HG02610 (cell line): ENCODE measurements at regions not wholly inside any gene's neighbourhood (a gene's known extent, or its start where the extent isn't known, plus 50 kb on each side); places are given as distances from the start of the nearest gene placed in this dataset.
A peak's percentile ranks its signal among the peaks of the same experiment; 100 is the strongest.
"Not testable (repeated sequence)": the region's sequence is repeated elsewhere in the genome, so short reads cannot be mapped to it uniquely, and the experiment has no call there.

Experiments used
- ATAC-seq: cut with Tn5 transposase; IDR thresholded peaks from one replicate; pipeline ENCODE4 v1.9.1; 2021; ENCODE audit warnings: mild to moderate bottlenecking, moderate library complexity; ENCODE audit not compliant: unreplicated experiment

- ATAC-seq = no peak
Observed at GRCh38 chr2:17148407-17149145, 369.7 kb downstream of the RAD51AP2 start.

- ATAC-seq = no peak
Observed at GRCh38 chr2:17146358-17146757, 371.9 kb downstream of the RAD51AP2 start.

GRCh38 chr2:17136877-17137276 is 381.4 kb downstream of the RAD51AP2 start:
- no peak for ATAC-seq

GRCh38 chr2:17136231-17136630 is 382.0 kb downstream of the RAD51AP2 start:
- no peak for ATAC-seq

GRCh38 chr2:17135619-17136018 is 382.6 kb downstream of the RAD51AP2 start:
- no peak for ATAC-seq

- no peak for ATAC-seq
Observed at GRCh38 chr2:17133052-17133671, 385.1 kb downstream of the RAD51AP2 start.

- ATAC-seq = not testable (repeated sequence)
Observed at GRCh38 chr2:17130627-17131026, 387.6 kb downstream of the RAD51AP2 start.

GRCh38 chr2:17125989-17126620 is 392.1 kb downstream of the RAD51AP2 start:
- no peak for ATAC-seq

GRCh38 chr2:17124575-17125318 is 393.5 kb downstream of the RAD51AP2 start:
- no peak for ATAC-seq

- ATAC-seq = no peak
Observed at GRCh38 chr2:17122887-17123501, 395.2 kb downstream of the RAD51AP2 start.

- no peak for ATAC-seq
Observed at GRCh38 chr2:17115466-17115865, 402.8 kb downstream of the RAD51AP2 start.

GRCh38 chr2:17115042-17115441 is 403.2 kb downstream of the RAD51AP2 start:
- no peak for ATAC-seq

- no peak for ATAC-seq
Observed at GRCh38 chr2:17107871-17108270, 410.4 kb downstream of the RAD51AP2 start.

- ATAC-seq = no peak
Observed at GRCh38 chr2:17107151-17107550, 411.1 kb downstream of the RAD51AP2 start.

GRCh38 chr2:17106418-17106817 is 411.8 kb downstream of the RAD51AP2 start:
- ATAC-seq = no peak

GRCh38 chr2:17104454-17104853 is 413.8 kb downstream of the RAD51AP2 start:
- ATAC-seq = peak; percentile 78

- no peak for ATAC-seq
Observed at GRCh38 chr2:17101596-17101995, 416.6 kb downstream of the RAD51AP2 start.

GRCh38 chr2:17101091-17101490 is 417.1 kb downstream of the RAD51AP2 start:
- ATAC-seq = no peak

- ATAC-seq = no peak
Observed at GRCh38 chr2:17095340-17095739, 422.9 kb downstream of the RAD51AP2 start.

GRCh38 chr2:17093712-17094111 is 424.5 kb downstream of the RAD51AP2 start:
- no peak for ATAC-seq

- ATAC-seq = no peak
Observed at GRCh38 chr2:17086990-17087389, 421.4 kb upstream of the CYRIA start.
